ENCODE measurements at regions not wholly inside any gene's neighbourhood (a gene's known extent, or its start where the extent isn't known, plus 50 kb on each side); places are given as distances from the start of the nearest gene placed in this dataset.

GRCh38 chr5:4222147-4222546 lies 626.5 kb downstream of the IRX1 start:
- no peak for DNase-seq (ENCODE audit: low read depth in 2 of 2)

GRCh38 chr5:4222821-4223220 lies 627.2 kb downstream of the IRX1 start:
- no peak for DNase-seq (ENCODE audit: low read depth in 2 of 2)

- no peak for DNase-seq (ENCODE audit: low read depth in 2 of 2)
Measured at GRCh38 chr5:4225741-4226140, 630.1 kb downstream of the IRX1 start.

- DNase-seq (ENCODE audit: low read depth in 2 of 2): no peak
Measured at GRCh38 chr5:4226565-4226964, 630.9 kb downstream of the IRX1 start.

GRCh38 chr5:4228708-4229107 lies 633.1 kb downstream of the IRX1 start:
- no peak for DNase-seq (ENCODE audit: low read depth in 2 of 2)

- DNase-seq (ENCODE audit: low read depth in 2 of 2): peak in 1 of 2 donors; percentile 3
Measured at GRCh38 chr5:4229414-4230292, 634.0 kb downstream of the IRX1 start.

GRCh38 chr5:4230471-4230785 lies 634.8 kb downstream of the IRX1 start:
- DNase-seq (ENCODE audit: low read depth in 2 of 2): no peak

GRCh38 chr5:4230786-4231641 lies 635.4 kb downstream of the IRX1 start:
- no peak for DNase-seq (ENCODE audit: low read depth in 2 of 2)

- DNase-seq (ENCODE audit: low read depth in 2 of 2): no peak
Measured at GRCh38 chr5:4232084-4232483, 636.5 kb downstream of the IRX1 start.

GRCh38 chr5:4233671-4234070 lies 638.0 kb downstream of the IRX1 start:
- DNase-seq (ENCODE audit: low read depth in 2 of 2): no peak

- DNase-seq (ENCODE audit: low read depth in 2 of 2): no peak
Measured at GRCh38 chr5:4243479-4244264, 648.0 kb downstream of the IRX1 start.

- DNase-seq (ENCODE audit: low read depth in 2 of 2): no peak
Measured at GRCh38 chr5:4244306-4244705, 648.7 kb downstream of the IRX1 start.

GRCh38 chr5:4245076-4245475 lies 649.4 kb downstream of the IRX1 start:
- no peak for DNase-seq (ENCODE audit: low read depth in 2 of 2)

- no peak for DNase-seq (ENCODE audit: low read depth in 2 of 2)
Measured at GRCh38 chr5:4245511-4245910, 649.9 kb downstream of the IRX1 start.

GRCh38 chr5:4246447-4246846 lies 650.8 kb downstream of the IRX1 start:
- DNase-seq (ENCODE audit: low read depth in 2 of 2): no peak

- no peak for DNase-seq (ENCODE audit: low read depth in 2 of 2)
Measured at GRCh38 chr5:4250254-4250653, 654.6 kb downstream of the IRX1 start.

GRCh38 chr5:4252385-4252784 lies 656.8 kb downstream of the IRX1 start:
- DNase-seq (ENCODE audit: low read depth in 2 of 2): no peak

GRCh38 chr5:4254736-4255135 lies 659.1 kb downstream of the IRX1 start:
- DNase-seq (ENCODE audit: low read depth in 2 of 2): no peak

- no peak for DNase-seq (ENCODE audit: low read depth in 2 of 2)
Measured at GRCh38 chr5:4255441-4255840, 659.8 kb downstream of the IRX1 start.

GRCh38 chr5:4258170-4258569 lies 662.5 kb downstream of the IRX1 start:
- no peak for DNase-seq (ENCODE audit: low read depth in 2 of 2)

GRCh38 chr5:4271193-4271592 lies 675.6 kb downstream of the IRX1 start:
- DNase-seq (ENCODE audit: low read depth in 2 of 2): no peak

GRCh38 chr5:4275232-4275631 lies 679.6 kb downstream of the IRX1 start:
- DNase-seq (ENCODE audit: low read depth in 2 of 2): no peak
